ENCODE measurements at regions not wholly inside any gene's neighbourhood (a gene's known extent, or its start where the extent isn't known, plus 50 kb on each side); places are given as distances from the start of the nearest gene placed in this dataset.

DNA sequence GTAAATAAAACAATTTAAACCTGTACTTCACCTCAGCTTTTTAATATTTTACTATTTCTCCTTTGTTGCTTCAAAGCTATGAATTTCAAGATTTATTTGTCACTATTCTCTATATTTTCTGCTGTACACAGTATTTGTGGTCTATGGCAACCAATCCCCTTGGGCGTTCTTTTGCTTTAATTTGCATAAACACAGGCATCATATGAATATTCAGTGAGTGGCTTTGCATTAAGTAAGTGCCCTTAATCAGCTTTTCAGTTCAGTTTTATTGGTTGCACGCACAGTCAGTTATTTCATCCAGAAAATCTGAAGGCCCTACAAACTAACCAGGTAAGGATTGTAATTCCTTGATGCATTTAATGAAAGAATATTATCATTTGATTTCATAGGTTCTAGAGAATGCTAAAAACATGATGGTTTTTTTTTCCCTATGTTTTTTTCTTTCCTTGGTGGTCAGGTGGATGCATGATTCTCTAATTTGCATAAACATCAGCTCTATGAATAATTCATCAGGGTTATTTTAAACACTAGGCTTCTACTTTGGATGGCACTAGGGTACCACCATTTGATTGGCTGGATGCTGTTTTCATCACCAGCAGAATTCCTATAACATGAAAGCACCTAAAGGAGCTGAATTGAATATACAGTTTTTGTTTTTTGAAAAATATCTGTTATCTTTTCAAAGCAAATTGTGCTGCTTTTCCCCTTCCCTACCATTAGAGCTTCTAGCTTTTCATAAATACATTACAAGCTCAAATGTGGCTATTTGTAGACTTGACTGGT is 249.2 kb upstream of the CCNH start:
- Histone ChIP-seq H3K9ac (no peak overlapping the region), H3K36me3 (ENCODE audit: insufficient read depth) (no peaks in the 10 kb centered on the region; the same call in 1 of the 2 replicates), H3K4me1 (ENCODE audit: low read depth, poor library complexity, severe bottlenecking) (no peaks in the 10 kb centered on the region), H4K20me1 (ENCODE audit: insufficient read depth) (no peaks in the 10 kb centered on the region), H3K79me2 (ENCODE audit: insufficient read depth, low read depth) (no peaks in the 10 kb centered on the region), H2AFZ (ENCODE audit: low read depth) (no peak overlapping the region), H3K4me2 (no peak overlapping the region), H3K27me3 (ENCODE audit: insufficient read depth, low read depth) (no peaks in the 10 kb centered on the region), H3K27ac (no peak overlapping the region), H3K4me3 (IDR thresholded peaks at IDR 0.05; ENCODE audit: insufficient read depth, low read depth, low read length) (no peak overlapping the region)
- no peak for TF ChIP-seq CTCF (conservative IDR thresholded peaks at IDR 0.05; ENCODE audit: low read depth, low read length)

DNA sequence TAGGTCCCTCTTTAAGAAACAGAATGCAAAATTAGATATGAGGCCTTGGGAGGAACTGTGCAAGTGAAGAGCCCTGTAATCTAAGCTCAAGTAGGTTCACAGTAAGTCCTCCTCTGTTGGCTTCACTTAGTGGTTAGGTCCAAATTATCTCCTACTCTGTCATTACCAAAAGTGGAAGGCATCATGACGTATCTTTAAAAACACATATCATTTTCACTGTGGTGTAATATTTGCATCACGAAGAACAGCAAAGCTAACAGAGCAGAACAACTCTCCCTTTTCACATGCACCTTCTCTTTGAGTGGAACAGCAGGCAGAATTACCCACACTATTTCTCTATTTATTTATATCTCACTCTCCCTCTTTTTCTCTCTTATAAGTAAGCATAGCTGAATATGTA is 240.5 kb upstream of the CCNH start:
- H3K36me3 ChIP-seq (ENCODE audit: insufficient read depth): no peaks in the 10 kb centered on the region
- no peak overlapping the region for H3K9ac ChIP-seq
- no peak overlapping the region for H2AFZ ChIP-seq (ENCODE audit: low read depth)
- H4K20me1 ChIP-seq (ENCODE audit: insufficient read depth): no peaks in the 10 kb centered on the region
- no peaks in the 10 kb centered on the region for H3K4me1 ChIP-seq (ENCODE audit: low read depth, poor library complexity, severe bottlenecking)
- no peak overlapping the region for H3K4me3 ChIP-seq (IDR thresholded peaks at IDR 0.05; ENCODE audit: insufficient read depth, low read depth, low read length)
- no peak overlapping the region for H3K4me2 ChIP-seq
- H3K27ac ChIP-seq: no peak overlapping the region
- no peaks in the 10 kb centered on the region for H3K27me3 ChIP-seq (ENCODE audit: insufficient read depth, low read depth)
- no peaks in the 10 kb centered on the region for H3K79me2 ChIP-seq (ENCODE audit: insufficient read depth, low read depth)
- TF ChIP-seq CTCF (conservative IDR thresholded peaks at IDR 0.05; ENCODE audit: low read depth, low read length): no peak

GRCh38 chr5:87650284-87650683 is 237.6 kb upstream of the CCNH start:
- no peaks in the 10 kb centered on the region for H4K20me1 ChIP-seq (ENCODE audit: insufficient read depth)
- H3K27me3 ChIP-seq (ENCODE audit: insufficient read depth, low read depth): no peaks in the 10 kb centered on the region
- no peak overlapping the region for H3K9ac ChIP-seq
- no peak overlapping the region for H2AFZ ChIP-seq (ENCODE audit: low read depth)
- no peak overlapping the region for H3K4me2 ChIP-seq
- H3K36me3 ChIP-seq (ENCODE audit: insufficient read depth): no peaks in the 10 kb centered on the region
- no peak for TF ChIP-seq CTCF (conservative IDR thresholded peaks at IDR 0.05; ENCODE audit: low read depth, low read length)
- no peaks in the 10 kb centered on the region for H3K4me1 ChIP-seq (ENCODE audit: low read depth, poor library complexity, severe bottlenecking)
- H3K27ac ChIP-seq: no peak overlapping the region
- no peaks in the 10 kb centered on the region for H3K79me2 ChIP-seq (ENCODE audit: insufficient read depth, low read depth)
- no peak overlapping the region for H3K4me3 ChIP-seq (IDR thresholded peaks at IDR 0.05; ENCODE audit: insufficient read depth, low read depth, low read length)

- no peak overlapping the region for H3K4me2 ChIP-seq
- H3K79me2 ChIP-seq (ENCODE audit: insufficient read depth, low read depth): no peaks in the 10 kb centered on the region
- TF ChIP-seq CTCF (conservative IDR thresholded peaks at IDR 0.05; ENCODE audit: low read depth, low read length): no peak
- no peaks in the 10 kb centered on the region for H4K20me1 ChIP-seq (ENCODE audit: insufficient read depth)
- H3K27me3 ChIP-seq (ENCODE audit: insufficient read depth, low read depth): no peaks in the 10 kb centered on the region
- H3K4me3 ChIP-seq (IDR thresholded peaks at IDR 0.05; ENCODE audit: insufficient read depth, low read depth, low read length): no peak overlapping the region
- H2AFZ ChIP-seq (ENCODE audit: low read depth): no peak overlapping the region
- H3K27ac ChIP-seq: no peak overlapping the region
- no peaks in the 10 kb centered on the region for H3K4me1 ChIP-seq (ENCODE audit: low read depth, poor library complexity, severe bottlenecking)
- H3K36me3 ChIP-seq (ENCODE audit: insufficient read depth): no peaks in the 10 kb centered on the region
- H3K9ac ChIP-seq: no peak overlapping the region
Measured at GRCh38 chr5:87649455-87649854, 236.7 kb upstream of the CCNH start.
